T-cell (primary cell): ENCODE measurements at regions not wholly inside any gene's neighbourhood (a gene's known extent, or its start where the extent isn't known, plus 50 kb on each side); places are given as distances from the start of the nearest gene placed in this dataset.

Experiments
- ATAC-seq, 4 experiments: fragments of 200-7000 bp in 3 of 4; fragments of 150-1000 bp in 1 of 4; cut with Tn5 transposase; replicated peaks in 1 of 4; 1 replicate in 3 of 4; 2 replicates in 1 of 4; pipeline ENCODE4 v1.10.0; 2021; ENCODE audit warnings: moderate library complexity in 3 of 4, mild to moderate bottlenecking in 2 of 4, moderate number of reproducible peaks in 1 of 4
- CTCF ChIA-PET, 2 donors: fragments of 300-600 bp; sonication (Branson Sonifier 250); formaldehyde crosslinking; loops; one replicate each; lab custom pipeline; 2022; ENCODE audit warnings: antibody characterized with exemption in 2 of 2; lab: Charles Lee
- POLR2A ChIA-PET, 2 donors: fragments of 300-600 bp; sonication (Branson Sonifier 250); formaldehyde crosslinking; loops; one replicate each; lab custom pipeline; 2022; ENCODE audit warnings: antibody characterized with exemption in 2 of 2; lab: Charles Lee
- DNase-seq, 35 experiments: peaks; one replicate each; pipeline versions ENCODE4 v3.0.0 to v3.0.0-alpha.2; 2013 to 2023
- H3K27ac ChIP-seq: one replicate; pipeline ENCODE4 v1.5.1; 2013; ENCODE audit warnings: low read length
- H3K27me3 ChIP-seq, 2 experiments: replicated peaks in 1 of 2; 1 replicate in 1 of 2; 2 replicates in 1 of 2; pipeline versions ENCODE4 v1.6.1 to v1.7.0; 2013; ENCODE audit warnings: low read length in 1 of 2, mixed read lengths in 1 of 2; ENCODE audit not compliant: control insufficient read depth in 2 of 2, insufficient read depth in 2 of 2; ENCODE audit errors: extremely low read depth in 1 of 2
- H3K36me3 ChIP-seq, 2 donors: 1 replicate in 1 of 2; 2 replicates in 1 of 2; pipeline versions ENCODE4 v1.6.1 to v1.7.0; 2013; ENCODE audit warnings: low read length in 1 of 2; ENCODE audit not compliant: control insufficient read depth in 2 of 2, insufficient read depth in 1 of 2; ENCODE audit errors: extremely low read depth in 1 of 2
- H3K4me1 ChIP-seq, 2 experiments: 1 replicate in 1 of 2; 2 replicates in 1 of 2; pipeline versions ENCODE4 v1.6.1 to v1.7.0; 2013; ENCODE audit warnings: low read length in 2 of 2, mixed read lengths in 1 of 2; ENCODE audit not compliant: insufficient read depth in 2 of 2, control insufficient read depth in 1 of 2; ENCODE audit errors: extremely low read depth in 1 of 2
- H3K4me3 ChIP-seq, 2 donors: 1 replicate in 1 of 2; 2 replicates in 1 of 2; pipeline versions ENCODE4 v1.5.1 to v1.7.0; 2013; ENCODE audit warnings: mild to moderate bottlenecking in 2 of 2, low read length in 1 of 2, moderate library complexity in 1 of 2; ENCODE audit not compliant: control insufficient read depth in 1 of 2; ENCODE audit errors: extremely low read depth in 1 of 2
- H3K9me3 ChIP-seq: 2 replicates; pipeline ENCODE4 v1.7.0; 2013
- H3K27ac Mint-ChIP-seq, 2 donors: one replicate each; pipeline ENCODE4 v1.8.0; 2020 to 2021; ENCODE audit warnings: mild to moderate bottlenecking in 2 of 2, mixed read lengths in 2 of 2
- H3K27me3 Mint-ChIP-seq, 2 donors: one replicate each; pipeline ENCODE4 v1.8.0; 2021 to 2022; ENCODE audit warnings: mixed read lengths in 2 of 2
- H3K36me3 Mint-ChIP-seq: one replicate; pipeline ENCODE4 v1.8.0; 2021; ENCODE audit warnings: mixed read lengths
- H3K4me1 Mint-ChIP-seq, 3 donors: one replicate each; pipeline ENCODE4 v1.8.0; 2020 to 2022; ENCODE audit warnings: mixed read lengths in 3 of 3, mild to moderate bottlenecking in 1 of 3
- H3K4me3 Mint-ChIP-seq, 3 donors: one replicate each; pipeline ENCODE4 v1.8.0; 2020 to 2022; ENCODE audit warnings: mild to moderate bottlenecking in 3 of 3, mixed read lengths in 3 of 3, moderate library complexity in 3 of 3
- H3K9me3 Mint-ChIP-seq, 3 donors: one replicate each; pipeline ENCODE4 v1.8.0; 2020 to 2022; ENCODE audit warnings: mixed read lengths in 3 of 3
- WGBS: methylation state at CpG from one replicate; pipeline ENCODE4 v1.1.5; 2013; ENCODE audit warnings: missing lambda C conversion rate; ENCODE audit not compliant: insufficient coverage; 5-methylcytosine and 5-hydroxymethylcytosine counted together

- ChIA-PET POLR2A (interaction anchor here in 1 of 2 donors (0.5 kb wide), 1 partner anchor 614 kb away, joined by 4 read pairs; the partner anchor contains the start of gene VKORC1), CTCF (no interaction called here)
- Mint-ChIP-seq H3K36me3 (peaks cover 32% of the 10 kb centered on the region), H3K4me3 (no peak overlapping the region), H3K9me3 (no peaks in the 10 kb centered on the region), H3K4me1 (peaks cover 36 to 39% (median 39%) of the 10 kb centered on the region in 3 donors), H3K27ac (peak overlapping the region in 1 of 2 donors; percentile 70), H3K27me3 (no peaks in the 10 kb centered on the region)
- H3K36me3 ChIP-seq = peaks cover 20 to 45% of the 10 kb centered on the region in 2 donors
- H3K27ac ChIP-seq = no peak overlapping the region
- 92% methylated on average over 4 of the region's 9 CpGs for WGBS
- H3K27me3 ChIP-seq = no peaks in the 10 kb centered on the region
- no peak for ATAC-seq
- DNase-seq = peak in 1 of 35 experiments; percentile 4
- H3K9me3 ChIP-seq = no peaks in the 10 kb centered on the region
- peaks cover 6 to 34% of the 10 kb centered on the region in 2 experiments for H3K4me1 ChIP-seq
- H3K4me3 ChIP-seq = no peak overlapping the region
Measured at GRCh38 chr16:31709181-31709580, 164.4 kb upstream of the ZNF267 start.

GRCh38 chr16:31710134-31710533 lies 163.5 kb upstream of the ZNF267 start:
- ChIA-PET POLR2A (no interaction called here), CTCF (no interaction called here)
- H3K27me3 ChIP-seq = no peaks in the 10 kb centered on the region
- peak overlapping the region in 1 of 2 donors; percentile 34 for H3K27ac Mint-ChIP-seq
- no peaks in the 10 kb centered on the region for H3K9me3 Mint-ChIP-seq
- H3K36me3 Mint-ChIP-seq = peaks cover 33% of the 10 kb centered on the region
- H3K9me3 ChIP-seq = no peaks in the 10 kb centered on the region
- no peak overlapping the region for H3K4me3 Mint-ChIP-seq
- H3K36me3 ChIP-seq = peaks cover 13 to 35% of the 10 kb centered on the region in 2 donors
- 60% methylated on average over 2 of the region's 10 CpGs for WGBS
- DNase-seq = peak in 1 of 35 experiments; percentile 12
- H3K27me3 Mint-ChIP-seq = no peaks in the 10 kb centered on the region
- peaks cover 46 to 48% (median 48%) of the 10 kb centered on the region in 3 donors for H3K4me1 Mint-ChIP-seq
- H3K4me3 ChIP-seq = no peak overlapping the region
- no peak for ATAC-seq
- H3K27ac ChIP-seq = no peak overlapping the region
- peaks cover 15 to 43% of the 10 kb centered on the region in 2 experiments for H3K4me1 ChIP-seq

- Mint-ChIP-seq H3K27ac (peak overlapping the region in 1 of 2 donors; percentile 39), H3K36me3 (peaks cover 30% of the 10 kb centered on the region), H3K4me1 (peaks cover 53 to 56% (median 56%) of the 10 kb centered on the region in 3 donors), H3K9me3 (no peaks in the 10 kb centered on the region), H3K27me3 (no peaks in the 10 kb centered on the region), H3K4me3 (no peak overlapping the region)
- ChIA-PET POLR2A (no interaction called here), CTCF (no interaction called here)
- peaks cover 20 to 50% of the 10 kb centered on the region in 2 experiments for H3K4me1 ChIP-seq
- peaks cover 10 to 29% of the 10 kb centered on the region in 2 donors for H3K36me3 ChIP-seq
- no peaks in the 10 kb centered on the region for H3K27me3 ChIP-seq
- H3K27ac ChIP-seq = no peak overlapping the region
- WGBS = 100% methylated on average over 5 of the region's 5 CpGs
- peak in 1 of 35 experiments; percentile 8 for DNase-seq
- no peak overlapping the region for H3K4me3 ChIP-seq
- no peaks in the 10 kb centered on the region for H3K9me3 ChIP-seq
- ATAC-seq = no peak
Measured at GRCh38 chr16:31710880-31711279, 162.7 kb upstream of the ZNF267 start.

- no peak for ATAC-seq
- Histone ChIP-seq H3K27ac (no peak overlapping the region), H3K27me3 (no peaks in the 10 kb centered on the region), H3K4me1 (peaks cover 20 to 53% of the 10 kb centered on the region in 2 experiments), H3K4me3 (no peak overlapping the region), H3K36me3 (peaks cover 5 to 26% of the 10 kb centered on the region in 2 donors), H3K9me3 (no peaks in the 10 kb centered on the region)
- peak overlapping the region in 1 of 3 donors; percentile 99 for H3K4me3 Mint-ChIP-seq
- no peaks in the 10 kb centered on the region for H3K27me3 Mint-ChIP-seq
- CTCF ChIA-PET = interaction anchor here in 1 of 2 donors (1.2 kb wide), 1 partner anchor 9 kb away, joined by 3 read pairs; no protein-coding TSS in a partner anchor
- peak in 1 of 35 experiments; percentile 21 for DNase-seq
- WGBS = no CpG with 5 or more reads among the region's 7 CpGs
- H3K27ac Mint-ChIP-seq = peak overlapping the region in 1 of 2 donors; percentile 52
- H3K9me3 Mint-ChIP-seq = no peaks in the 10 kb centered on the region
- peaks cover 28% of the 10 kb centered on the region for H3K36me3 Mint-ChIP-seq
- peaks cover 59 to 61% (median 61%) of the 10 kb centered on the region in 3 donors for H3K4me1 Mint-ChIP-seq
- POLR2A ChIA-PET = interaction anchor here (0.5 to 1.7 kb wide), 3 partner anchors 11 to 15 kb away, joined by 3 to 7 read pairs (median 3); no protein-coding TSS in a partner anchor
Measured at GRCh38 chr16:31711344-31711845, 162.2 kb upstream of the ZNF267 start.

- Histone ChIP-seq H3K4me1 (peaks cover 20 to 53% of the 10 kb centered on the region in 2 experiments), H3K27me3 (no peaks in the 10 kb centered on the region), H3K9me3 (no peaks in the 10 kb centered on the region), H3K27ac (peak overlapping the region; percentile 94), H3K4me3 (no peak overlapping the region), H3K36me3 (peaks cover under 1 to 19% of the 10 kb centered on the region in 2 donors)
- H3K27me3 Mint-ChIP-seq = no peaks in the 10 kb centered on the region
- H3K4me1 Mint-ChIP-seq = peaks cover 63 to 67% (median 66%) of the 10 kb centered on the region in 3 donors
- H3K36me3 Mint-ChIP-seq = peaks cover 24% of the 10 kb centered on the region
- no peak for ATAC-seq
- WGBS = 97% methylated on average over 6 of the region's 8 CpGs
- H3K4me3 Mint-ChIP-seq = peak overlapping the region; percentile 47 to 100 (median 99)
- peak overlapping the region; percentile 43 to 52 for H3K27ac Mint-ChIP-seq
- DNase-seq = peak in 1 of 35 experiments; percentile 18
- H3K9me3 Mint-ChIP-seq = no peaks in the 10 kb centered on the region
- ChIA-PET POLR2A (interaction anchor here (0.5 to 1.7 kb wide), 3 partner anchors 11 to 16 kb away, joined by 3 to 7 read pairs (median 3); no protein-coding TSS in a partner anchor), CTCF (interaction anchor here in 1 of 2 donors (1.2 to 1.6 kb wide), 2 partner anchors 10 to 157 kb away, joined by 3 to 15 read pairs; no protein-coding TSS in a partner anchor)
Measured at GRCh38 chr16:31712064-31712540, 161.5 kb upstream of the ZNF267 start.
